HG03025 (cell line): ENCODE measurements at regions not wholly inside any gene's neighbourhood (a gene's known extent, or its start where the extent isn't known, plus 50 kb on each side); places are given as distances from the start of the nearest gene placed in this dataset.
"Not testable (repeated sequence)": the region's sequence is repeated elsewhere in the genome, so short reads cannot be mapped to it uniquely, and the experiment has no call there.

Experiments used
- ATAC-seq: cut with Tn5 transposase; IDR thresholded peaks from one replicate; pipeline ENCODE4 v1.9.1; 2021; ENCODE audit warnings: mild to moderate bottlenecking, moderate library complexity; ENCODE audit not compliant: unreplicated experiment, low FRiP score

GRCh38 chr3:124640635-124641306 lies 89.5 kb upstream of the UMPS start:
- no peak for ATAC-seq

- ATAC-seq, result no peak
These were observed 86.8 kb upstream of the UMPS start for GRCh38 chr3:124643453-124643852.

- ATAC-seq, result not testable (repeated sequence)
These were observed 84.1 kb upstream of the UMPS start for GRCh38 chr3:124646186-124646585.

- ATAC-seq, result no peak
These were observed 81.7 kb upstream of the UMPS start for GRCh38 chr3:124648551-124648950.

DNA sequence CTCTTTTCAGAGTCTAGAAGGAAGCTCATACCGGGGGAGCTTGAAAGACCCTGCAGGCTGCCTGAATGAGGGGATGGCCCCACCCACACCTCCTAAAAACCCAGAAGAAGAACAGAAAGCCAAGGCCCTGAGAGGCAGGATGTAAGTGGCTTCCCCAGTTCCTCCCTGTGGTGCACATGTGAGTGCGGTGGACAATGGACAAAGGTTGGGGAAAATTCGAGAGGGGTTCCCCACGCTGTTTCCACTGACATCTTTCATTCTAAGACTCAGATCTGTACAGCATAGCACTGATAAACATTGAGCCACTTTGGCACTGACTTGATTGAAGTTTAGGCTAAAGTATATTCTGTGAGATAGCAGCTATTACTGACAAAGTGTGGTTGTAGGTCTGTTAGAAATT lies 79.5 kb upstream of the UMPS start:
- no peak for ATAC-seq

GRCh38 chr3:124651416-124651815 lies 78.8 kb upstream of the UMPS start:
- not testable (repeated sequence) for ATAC-seq

GRCh38 chr3:124652009-124652408 lies 78.2 kb upstream of the UMPS start:
- no peak for ATAC-seq

DNA sequence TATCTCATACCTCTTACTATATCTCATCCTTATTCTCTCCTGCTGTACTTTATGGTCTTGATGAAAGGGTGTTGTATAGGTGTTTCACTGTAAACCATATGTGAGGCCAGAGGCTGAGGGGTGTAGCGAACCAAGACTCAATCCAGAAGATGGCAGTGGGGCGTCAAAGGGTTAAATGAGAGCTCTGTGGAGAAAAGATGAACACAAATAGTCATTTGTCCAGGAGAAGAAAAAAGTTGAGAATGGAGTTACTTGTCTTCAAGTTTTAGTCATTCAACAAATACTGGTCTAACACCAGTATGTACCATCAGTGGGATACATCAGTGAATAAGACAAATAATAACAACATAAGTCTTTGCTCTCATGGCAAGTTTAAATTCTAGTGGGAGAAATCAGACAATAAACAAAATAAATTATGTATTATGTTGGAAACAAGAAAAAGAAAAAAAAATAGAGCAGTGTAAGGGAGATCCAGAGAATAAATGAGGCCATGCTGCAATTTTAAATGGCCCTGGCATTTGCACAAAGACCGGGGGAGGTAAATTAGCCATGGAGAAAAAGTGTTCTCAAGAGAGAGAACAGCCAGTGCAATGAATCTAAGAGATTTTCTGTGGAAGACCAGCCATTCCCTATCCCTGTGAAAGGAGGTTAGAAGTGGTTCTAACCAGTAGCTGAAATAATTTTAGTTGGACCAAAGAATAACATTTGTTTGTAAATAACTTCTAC lies 77.0 kb upstream of the UMPS start:
- no peak for ATAC-seq

DNA sequence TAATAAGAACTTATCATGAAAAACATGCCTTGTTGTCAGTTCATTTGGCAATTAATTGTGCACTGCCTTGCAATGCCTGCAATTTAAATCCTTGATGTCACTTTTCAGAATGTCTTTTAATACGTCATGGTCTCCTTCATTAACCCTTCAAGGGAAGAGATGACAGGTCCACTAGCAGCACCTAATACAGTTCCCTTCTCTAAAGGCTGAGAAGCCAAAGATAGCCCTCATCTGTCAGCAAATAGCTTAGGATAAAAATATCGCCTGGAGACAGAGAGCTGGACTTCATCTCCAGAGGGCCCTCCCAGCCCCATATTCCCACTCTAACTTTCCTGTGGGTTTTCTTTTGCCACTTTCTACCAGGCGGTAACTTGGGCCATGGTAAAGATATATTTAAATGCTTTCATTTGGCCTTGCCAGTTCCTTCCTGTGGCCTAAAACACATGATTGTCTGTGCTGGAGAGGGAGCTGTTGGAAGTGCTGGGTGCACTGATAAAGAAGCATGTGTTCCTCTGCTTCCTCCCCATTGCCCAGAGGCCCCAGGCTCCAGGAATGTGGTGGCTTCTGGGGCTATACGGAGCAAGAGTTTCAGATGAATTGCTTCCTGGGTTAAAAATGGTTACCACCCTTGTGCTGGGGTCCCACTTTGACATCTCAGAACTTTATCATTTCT lies 76.3 kb upstream of the UMPS start:
- ATAC-seq, result no peak

GRCh38 chr3:124654470-124654845 lies 75.8 kb upstream of the UMPS start:
- ATAC-seq, result no peak

GRCh38 chr3:124656531-124656930 lies 73.7 kb upstream of the UMPS start:
- no peak for ATAC-seq

- ATAC-seq, result no peak
These were observed 73.1 kb upstream of the UMPS start for GRCh38 chr3:124657138-124657537.

DNA sequence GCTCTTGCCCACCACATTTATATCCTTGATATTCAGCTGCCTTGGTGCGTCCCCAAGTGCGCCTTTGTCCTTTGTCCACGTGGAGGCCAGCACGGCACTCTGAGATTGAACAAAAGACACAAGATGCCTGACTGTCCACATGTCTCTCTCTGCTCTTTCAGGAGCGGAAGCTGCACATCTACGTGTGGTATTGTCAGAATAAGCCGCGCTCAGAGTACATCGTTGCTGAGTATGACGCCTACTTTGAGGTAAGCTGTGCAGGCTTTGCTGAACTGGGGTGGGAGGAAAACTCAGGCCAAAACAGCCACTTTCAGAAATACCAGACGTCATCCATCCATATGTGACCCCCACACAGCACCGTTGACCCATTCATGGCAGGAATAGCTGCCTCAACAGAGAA lies 72.0 kb upstream of the UMPS start:
- ATAC-seq, result no peak

- no peak for ATAC-seq
These were observed 71.1 kb upstream of the UMPS start for GRCh38 chr3:124659175-124659574.

GRCh38 chr3:124660599-124660998 lies 69.7 kb upstream of the UMPS start:
- no peak for ATAC-seq

DNA sequence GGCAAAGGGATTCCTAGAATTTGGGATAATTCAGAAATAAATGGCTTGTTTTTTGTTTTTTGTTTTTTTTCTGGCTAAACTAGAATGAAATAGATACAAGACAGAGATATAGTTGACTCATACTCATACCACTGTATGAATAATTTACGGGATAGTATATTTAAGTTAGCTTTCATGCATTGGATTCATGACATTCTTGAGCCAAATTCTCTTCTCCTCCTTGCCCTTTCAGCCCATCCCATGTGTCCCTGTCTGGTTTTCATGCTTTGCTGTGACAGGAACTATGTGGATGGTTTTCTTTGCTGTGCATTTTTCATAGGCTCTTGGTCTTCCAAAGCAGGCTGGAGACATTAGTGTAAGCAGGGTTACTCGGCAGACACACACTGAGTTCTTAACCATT lies 66.6 kb upstream of the UMPS start:
- no peak for ATAC-seq

DNA sequence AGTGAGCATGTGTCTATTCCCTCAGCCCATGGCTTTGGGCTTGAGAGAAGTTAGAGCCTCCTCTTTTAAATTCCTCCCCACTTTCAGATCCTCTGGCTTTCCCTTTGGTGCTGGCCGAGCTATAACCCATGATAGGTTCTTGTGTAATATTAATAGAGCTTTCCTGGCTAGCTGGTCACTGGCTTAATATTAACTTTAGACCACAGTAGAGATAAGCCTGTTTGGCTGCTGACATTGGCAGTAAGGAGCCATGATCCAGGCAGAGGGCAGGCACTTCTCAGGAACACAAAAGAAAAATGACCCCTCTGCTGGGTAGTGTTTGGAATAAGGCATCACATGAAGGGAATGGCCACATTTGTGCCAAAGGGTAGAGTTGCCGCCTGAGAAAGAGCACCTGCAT lies 65.4 kb upstream of the UMPS start:
- no peak for ATAC-seq

GRCh38 chr3:124666067-124666466 lies 64.2 kb upstream of the UMPS start:
- no peak for ATAC-seq

GRCh38 chr3:124669470-124669869 lies 60.8 kb upstream of the UMPS start:
- no peak for ATAC-seq

DNA sequence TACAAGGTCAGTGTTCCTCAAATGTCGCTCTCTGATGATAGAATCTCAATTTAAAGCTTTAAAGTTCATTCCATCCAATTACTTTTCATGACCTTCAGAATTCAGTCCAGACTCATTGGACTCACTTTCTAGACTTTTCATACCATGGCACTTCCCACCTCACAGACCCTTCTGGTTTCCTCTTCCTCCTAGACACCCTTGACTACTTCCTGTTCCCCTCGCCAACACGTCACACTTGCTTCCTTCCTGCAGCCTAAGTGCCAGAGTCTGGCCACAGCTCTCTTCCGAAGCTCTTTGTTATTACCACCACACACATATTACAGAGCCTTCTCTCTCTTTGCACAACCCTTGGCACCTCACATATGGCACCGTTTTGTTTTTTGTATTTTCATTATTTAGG lies 59.1 kb upstream of the UMPS start:
- no peak for ATAC-seq

DNA sequence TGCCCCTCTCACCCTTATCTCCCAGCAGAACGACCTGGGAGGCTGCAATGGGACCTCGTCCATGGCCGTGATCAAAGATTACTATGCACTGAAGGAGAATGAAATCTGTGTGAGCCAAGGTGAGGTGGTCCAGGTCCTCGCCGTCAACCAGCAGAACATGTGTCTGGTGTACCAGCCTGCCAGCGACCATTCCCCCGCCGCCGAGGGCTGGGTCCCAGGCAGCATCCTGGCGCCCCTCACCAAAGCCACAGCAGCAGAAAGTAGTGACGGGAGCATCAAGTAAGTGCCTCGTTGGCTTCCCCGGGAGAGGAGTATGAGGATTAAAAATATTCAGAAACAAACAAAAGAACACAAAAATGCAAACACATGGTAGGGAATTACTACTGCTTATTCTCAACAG lies 55.9 kb upstream of the UMPS start:
- ATAC-seq, result no peak

DNA sequence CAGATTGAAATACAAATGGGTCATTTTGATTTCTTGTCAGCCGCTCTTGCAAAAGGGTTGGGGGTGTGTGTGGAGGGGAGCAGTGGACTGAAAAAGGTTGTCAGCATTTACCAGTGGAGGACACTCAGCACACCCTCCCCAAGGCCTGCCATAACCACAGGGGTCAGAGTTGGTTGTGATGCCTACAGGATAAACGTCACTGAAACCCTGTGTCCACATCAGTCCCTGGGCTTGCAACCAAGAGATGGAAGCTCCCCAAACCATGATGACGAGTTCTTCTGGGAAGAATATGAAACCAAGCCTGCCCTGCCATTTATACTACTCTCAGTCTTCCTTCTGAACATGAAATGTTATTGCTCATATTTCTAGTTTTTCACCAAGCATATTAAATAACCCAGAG lies 54.0 kb upstream of the UMPS start:
- no peak for ATAC-seq
